Left lung (tissue), 4 donors: ENCODE measurements at regions not wholly inside any gene's neighbourhood (a gene's known extent, or its start where the extent isn't known, plus 50 kb on each side); places are given as distances from the start of the nearest gene placed in this dataset.
A peak's percentile ranks its signal among the peaks of the same experiment; 100 is the strongest.

Experiments
- ATAC-seq: fragments of 200-7000 bp; cut with Tn5 transposase; one replicate; pipeline ENCODE4 v1.9.1; 2020; ENCODE audit warnings: moderate library complexity
- DNase-seq, 4 donors: peaks; one replicate each; pipeline ENCODE4 v3.0.0-alpha.2; 2013 to 2020
- H3K27ac ChIP-seq, 2 donors: fragments of 200-600 bp; sonication (generic) in 1 of 2; one replicate each; pipeline versions ENCODE4 v1.5.0 to v1.8.0; 2020 to 2021
- H3K27me3 ChIP-seq, 2 donors: fragments of 200-600 bp; sonication (generic) in 1 of 2; one replicate each; pipeline versions ENCODE4 v1.5.0 to v1.8.0; 2020 to 2021
- H3K36me3 ChIP-seq, 2 donors: fragments of 200-600 bp; sonication (generic) in 1 of 2; one replicate each; pipeline versions ENCODE4 v1.5.0 to v1.8.0; 2020 to 2021
- H3K4me1 ChIP-seq, 2 donors: fragments of 200-600 bp; one replicate each; pipeline ENCODE4 v1.8.0; 2021
- H3K4me3 ChIP-seq, 2 donors: fragments of 200-600 bp; sonication (generic) in 1 of 2; one replicate each; pipeline versions ENCODE4 v1.5.0 to v1.8.0; 2020 to 2021; ENCODE audit warnings: mild to moderate bottlenecking in 1 of 2
- H3K9me3 ChIP-seq, 2 donors: fragments of 200-600 bp; sonication (generic) in 1 of 2; one replicate each; pipeline versions ENCODE4 v1.5.0 to v1.8.0; 2020 to 2021
- CTCF ChIP-seq, 2 donors: fragments of 200-600 bp; sonication (generic) in 1 of 2; IDR thresholded peaks; one replicate each; pipeline versions ENCODE4 v1.5.0 to v1.8.0; 2021; ENCODE audit warnings: antibody characterized with exemption in 2 of 2
- intact Hi-C, 2 donors: fragments of 100-400 bp; cut with DNase I; formaldehyde crosslinking; loops; one replicate each; pipeline versions ENCODE4 v1.11.2 to v1.14.2; 2022
- donor health status: DM: no; HTN: yes; CAD: no.
- donor health status: DM: no; HTN: no; CAD: no.

GRCh38 chr22:46068593-46069491 lies 81.5 kb upstream of the PPARA start:
- Histone ChIP-seq H3K4me3 (peak overlapping the region; percentile 67 to 72), H3K36me3 (no peaks in the 10 kb centered on the region), H3K27me3 (no peaks in the 10 kb centered on the region), H3K9me3 (no peaks in the 10 kb centered on the region), H3K27ac (peak overlapping the region; percentile 97 to 100), H3K4me1 (peaks cover 21 to 79% of the 10 kb centered on the region in 2 donors)
- TF ChIP-seq CTCF (IDR thresholded peaks at IDR 0.05), result no peak
- intact Hi-C loops, result no loop called here
- no peak for ATAC-seq
- DNase-seq, result peak in 2 of 4 donors; percentile 32 to 74

- DNase-seq, result peak in 3 of 4 donors; percentile 78 to 88 (median 88)
- H3K27ac ChIP-seq, result peak overlapping the region; percentile 97 to 100
- ATAC-seq, result peak; percentile 60
- peaks cover 15 to 79% of the 10 kb centered on the region in 2 donors for H3K4me1 ChIP-seq
- peak overlapping the region; percentile 67 to 72 for H3K4me3 ChIP-seq
- H3K36me3 ChIP-seq, result peaks cover 0 to 5% of the 10 kb centered on the region in 2 donors
- intact Hi-C loops, result loop anchor here in 1 of 2 donors (10.0 kb wide), 1 partner anchor 65 kb away; no protein-coding TSS in a partner anchor
- no peaks in the 10 kb centered on the region for H3K9me3 ChIP-seq
- H3K27me3 ChIP-seq, result no peaks in the 10 kb centered on the region
- no peak for TF ChIP-seq CTCF (IDR thresholded peaks at IDR 0.05)
Measured at GRCh38 chr22:46069521-46070214, 80.7 kb upstream of the PPARA start.

- intact Hi-C loops, result loop anchor here in 1 of 2 donors (10.0 kb wide), 1 partner anchor 66 kb away; no protein-coding TSS in a partner anchor
- Histone ChIP-seq H3K36me3 (peaks cover 0 to 8% of the 10 kb centered on the region in 2 donors), H3K27ac (peak overlapping the region; percentile 97 to 100), H3K9me3 (no peaks in the 10 kb centered on the region), H3K4me1 (peaks cover 20 to 79% of the 10 kb centered on the region in 2 donors), H3K27me3 (no peaks in the 10 kb centered on the region), H3K4me3 (peak overlapping the region; percentile 67 to 72)
- no peak for TF ChIP-seq CTCF (IDR thresholded peaks at IDR 0.05)
- peak; percentile 32 for ATAC-seq
- peak; percentile 48 to 90 (median 66) for DNase-seq
Measured at GRCh38 chr22:46070215-46070802, 80.0 kb upstream of the PPARA start.

- H3K27ac ChIP-seq, result peak overlapping the region; percentile 97 to 100
- intact Hi-C loops, result loop anchor here in 1 of 2 donors (10.0 kb wide), 1 partner anchor 66 kb away; no protein-coding TSS in a partner anchor
- DNase-seq (peak in 3 of 4 donors; percentile 46 to 89 (median 77)), ATAC-seq (peak; percentile 43)
- no peaks in the 10 kb centered on the region for H3K9me3 ChIP-seq
- peak overlapping the region; percentile 72 to 75 for H3K4me3 ChIP-seq
- H3K27me3 ChIP-seq, result no peaks in the 10 kb centered on the region
- peaks cover 0 to 12% of the 10 kb centered on the region in 2 donors for H3K36me3 ChIP-seq
- no peak for TF ChIP-seq CTCF (IDR thresholded peaks at IDR 0.05)
- peaks cover 26 to 79% of the 10 kb centered on the region in 2 donors for H3K4me1 ChIP-seq
Measured at GRCh38 chr22:46070803-46071450, 79.4 kb upstream of the PPARA start.
